C4-2B (cell line): ENCODE measurements at regions not wholly inside any gene's neighbourhood (a gene's known extent, or its start where the extent isn't known, plus 50 kb on each side); places are given as distances from the start of the nearest gene placed in this dataset.

Experiments used
- H3K27ac ChIP-seq: fragments of 450-650 bp; 2 replicates; pipeline ENCODE4 v1.5.1; 2017
- CTCF ChIP-seq: fragments of 450-650 bp; conservative IDR thresholded peaks from 2 replicates; pipeline ENCODE4 v1.5.1; 2017; ENCODE audit warnings: mild to moderate bottlenecking
- ZFX ChIP-seq: fragments of 450-650 bp; IDR thresholded peaks from 2 replicates; pipeline ENCODE4 v1.6.1; 2017

- H3K27ac ChIP-seq: no peak overlapping the region
- no peak for TF ChIP-seq ZFX
- TF ChIP-seq CTCF: no peak
Observed at GRCh38 chr16:82535764-82536163, 91.0 kb upstream of the CDH13 start.

- no peak overlapping the region for H3K27ac ChIP-seq
- TF ChIP-seq ZFX (no peak), CTCF (no peak)
Observed at GRCh38 chr16:82535262-82535661, 91.5 kb upstream of the CDH13 start.

- TF ChIP-seq CTCF (no peak), ZFX (no peak)
- no peak overlapping the region for H3K27ac ChIP-seq
Observed at GRCh38 chr16:82533189-82533588, 93.6 kb upstream of the CDH13 start.

- TF ChIP-seq CTCF: no peak
Observed at GRCh38 chr16:82530883-82531282, 95.9 kb upstream of the CDH13 start.

GRCh38 chr16:82527101-82527500 is 99.7 kb upstream of the CDH13 start:
- TF ChIP-seq ZFX (no peak), CTCF (no peak)
- H3K27ac ChIP-seq: no peak overlapping the region

More at GRCh38 chr16:82530883-82531282, 95.9 kb upstream of the CDH13 start:
- no peak overlapping the region for H3K27ac ChIP-seq

GRCh38 chr16:82524976-82525375 is 101.8 kb upstream of the CDH13 start:
- TF ChIP-seq ZFX (no peak), CTCF (no peak)
- H3K27ac ChIP-seq: no peak overlapping the region

GRCh38 chr16:82523815-82524214 is 103.0 kb upstream of the CDH13 start:
- TF ChIP-seq ZFX: no peak
- TF ChIP-seq CTCF: no peak
- no peak overlapping the region for H3K27ac ChIP-seq

- H3K27ac ChIP-seq: no peak overlapping the region
- TF ChIP-seq CTCF (no peak), ZFX (no peak)
Observed at GRCh38 chr16:82522026-82522425, 104.7 kb upstream of the CDH13 start.
